Calu3 (cell line): ENCODE measurements at regions not wholly inside any gene's neighbourhood (a gene's known extent, or its start where the extent isn't known, plus 50 kb on each side); places are given as distances from the start of the nearest gene placed in this dataset.

Source experiments
- BruUV-seq: library from RNA; stranded (reverse); fragments of 400-500 nt; replicated peaks from 2 replicates; lab custom pipeline; 2021; lab: Mats Ljungman, UMichigan
- CTCF ChIA-PET: fragments of 300-600 bp; sonication (Branson Sonifier 250); formaldehyde crosslinking; loops from one replicate; lab custom pipeline; 2022; ENCODE audit warnings: antibody characterized with exemption; lab: Charles Lee
- DNase-seq: peaks from one replicate; pipeline ENCODE4 v3.0.0; 2022
- H3K27ac Mint-ChIP-seq: one replicate; pipeline ENCODE4 v1.8.0; 2022; ENCODE audit warnings: mixed read lengths; ENCODE audit not compliant: unreplicated experiment
- H3K27me3 Mint-ChIP-seq: one replicate; pipeline ENCODE4 v1.8.0; 2022; ENCODE audit warnings: mixed read lengths; ENCODE audit not compliant: unreplicated experiment
- H3K36me3 Mint-ChIP-seq: one replicate; pipeline ENCODE4 v1.8.0; 2022; ENCODE audit warnings: mild to moderate bottlenecking, moderate library complexity, mixed read lengths; ENCODE audit not compliant: insufficient read depth, unreplicated experiment
- H3K4me1 Mint-ChIP-seq: one replicate; pipeline ENCODE4 v1.8.0; 2022; ENCODE audit warnings: mild to moderate bottlenecking, low read depth, mixed read lengths; ENCODE audit not compliant: unreplicated experiment
- H3K4me3 Mint-ChIP-seq: one replicate; pipeline ENCODE4 v1.8.0; 2022; ENCODE audit warnings: mild to moderate bottlenecking, low read depth, moderate library complexity, mixed read lengths; ENCODE audit not compliant: unreplicated experiment
- H3K9me3 Mint-ChIP-seq: one replicate; pipeline ENCODE4 v1.8.0; 2022; ENCODE audit warnings: low read depth, mixed read lengths; ENCODE audit not compliant: unreplicated experiment
- intact Hi-C: fragments of 100-400 bp; cut with micrococcal nuclease; formaldehyde crosslinking; loops from one replicate; pipeline ENCODE4 v1.10.0; 2022; ENCODE audit not compliant: unreplicated experiment
- TF ChIP-seq, protein P1 (sequence below): fragments of 200-600 bp; IDR thresholded peaks from one replicate; pipeline ENCODE4 v1.8.0; 2022; ENCODE audit warnings: antibody characterized with exemption; ENCODE audit not compliant: unreplicated experiment

DNA sequence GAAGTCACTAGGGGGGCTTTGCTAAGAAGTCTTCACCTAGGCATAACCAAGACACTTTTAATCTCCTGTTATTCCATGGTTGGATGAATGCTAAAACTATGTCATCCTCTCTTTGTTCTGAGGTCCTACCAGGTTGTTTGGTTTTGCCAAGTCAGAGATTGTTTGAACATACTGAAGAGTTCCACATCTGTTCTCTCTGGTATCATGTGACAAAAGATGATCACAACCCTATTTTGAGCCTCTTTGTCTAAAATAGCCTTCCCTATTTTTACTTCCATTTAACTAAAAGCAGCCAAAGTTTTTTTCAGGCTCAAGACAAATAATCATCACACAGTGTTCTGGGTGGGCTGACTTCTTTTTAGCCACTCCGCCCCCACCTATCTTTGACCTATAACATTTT lies 218.4 kb upstream of the LMCD1 start:
- CTCF ChIA-PET = no interaction called here

DNA sequence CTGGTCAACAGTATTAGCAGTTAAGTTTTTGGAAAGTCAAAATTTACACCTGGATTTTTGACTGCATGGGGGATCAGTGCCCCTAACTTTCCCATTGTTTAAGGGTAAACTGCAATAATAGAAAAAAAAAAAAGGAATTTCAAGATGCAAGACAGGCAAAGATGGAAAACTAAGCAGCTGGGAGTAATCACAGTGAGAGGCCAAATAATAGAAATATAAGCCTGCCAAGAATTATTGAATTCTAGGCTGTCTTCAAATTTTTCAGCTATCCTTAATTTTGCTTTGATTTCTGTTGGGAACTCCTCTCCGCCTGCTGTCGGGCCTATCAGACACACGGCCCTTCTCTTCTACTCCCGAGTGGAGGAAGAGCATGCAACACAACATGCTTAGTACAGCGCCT lies 215.5 kb upstream of the LMCD1 start:
- no peak for DNase-seq
- CTCF ChIA-PET = no interaction called here
- intact Hi-C loops = no loop called here
- TF ChIP-seq, protein P1, sequence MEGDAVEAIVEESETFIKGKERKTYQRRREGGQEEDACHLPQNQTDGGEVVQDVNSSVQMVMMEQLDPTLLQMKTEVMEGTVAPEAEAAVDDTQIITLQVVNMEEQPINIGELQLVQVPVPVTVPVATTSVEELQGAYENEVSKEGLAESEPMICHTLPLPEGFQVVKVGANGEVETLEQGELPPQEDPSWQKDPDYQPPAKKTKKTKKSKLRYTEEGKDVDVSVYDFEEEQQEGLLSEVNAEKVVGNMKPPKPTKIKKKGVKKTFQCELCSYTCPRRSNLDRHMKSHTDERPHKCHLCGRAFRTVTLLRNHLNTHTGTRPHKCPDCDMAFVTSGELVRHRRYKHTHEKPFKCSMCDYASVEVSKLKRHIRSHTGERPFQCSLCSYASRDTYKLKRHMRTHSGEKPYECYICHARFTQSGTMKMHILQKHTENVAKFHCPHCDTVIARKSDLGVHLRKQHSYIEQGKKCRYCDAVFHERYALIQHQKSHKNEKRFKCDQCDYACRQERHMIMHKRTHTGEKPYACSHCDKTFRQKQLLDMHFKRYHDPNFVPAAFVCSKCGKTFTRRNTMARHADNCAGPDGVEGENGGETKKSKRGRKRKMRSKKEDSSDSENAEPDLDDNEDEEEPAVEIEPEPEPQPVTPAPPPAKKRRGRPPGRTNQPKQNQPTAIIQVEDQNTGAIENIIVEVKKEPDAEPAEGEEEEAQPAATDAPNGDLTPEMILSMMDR = no peak
- H3K36me3 Mint-ChIP-seq = no peaks in the 10 kb centered on the region
- H3K9me3 Mint-ChIP-seq = no peaks in the 10 kb centered on the region
- no TSS peak for BruUV-seq
- H3K4me3 Mint-ChIP-seq = no peak overlapping the region
- H3K4me1 Mint-ChIP-seq = no peaks in the 10 kb centered on the region
- H3K27ac Mint-ChIP-seq = no peak overlapping the region
- no peaks in the 10 kb centered on the region for H3K27me3 Mint-ChIP-seq

More for the DNA sequence above, 218.4 kb upstream of the LMCD1 start:
- TF ChIP-seq, protein P1 = no peak
- H3K4me3 Mint-ChIP-seq = no peak overlapping the region
- H3K36me3 Mint-ChIP-seq = no peaks in the 10 kb centered on the region
- BruUV-seq = no TSS peak
- no peaks in the 10 kb centered on the region for H3K27me3 Mint-ChIP-seq
- intact Hi-C loops = no loop called here
- no peak overlapping the region for H3K27ac Mint-ChIP-seq
- H3K4me1 Mint-ChIP-seq = no peaks in the 10 kb centered on the region
- no peak for DNase-seq
- H3K9me3 Mint-ChIP-seq = no peaks in the 10 kb centered on the region

DNA sequence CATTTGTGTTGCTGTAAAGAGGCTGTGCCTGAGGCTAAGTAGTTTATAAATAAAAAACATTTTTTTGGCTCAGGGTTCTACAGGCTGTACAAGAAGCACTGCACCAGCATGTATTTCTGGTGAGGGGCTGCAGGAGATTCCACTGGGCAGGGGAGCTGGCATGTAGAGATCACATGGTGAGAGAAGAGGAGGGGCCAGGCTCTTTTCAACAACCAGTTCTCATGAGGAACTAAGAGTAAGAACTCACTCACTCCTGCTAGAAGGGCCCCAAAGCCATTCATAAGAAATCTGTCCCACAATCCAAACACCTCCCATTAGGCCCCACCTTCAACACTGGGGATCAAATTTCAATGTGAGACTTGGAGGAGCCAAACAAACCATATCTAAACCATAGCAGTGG lies 214.9 kb upstream of the LMCD1 start:
- Mint-ChIP-seq H3K27ac (no peak overlapping the region), H3K36me3 (no peaks in the 10 kb centered on the region), H3K9me3 (no peaks in the 10 kb centered on the region), H3K4me1 (no peaks in the 10 kb centered on the region), H3K4me3 (no peak overlapping the region), H3K27me3 (peaks cover 5% of the 10 kb centered on the region)
- intact Hi-C loops = no loop called here
- no TSS peak for BruUV-seq
- TF ChIP-seq, protein P1 = no peak
- CTCF ChIA-PET = no interaction called here
- no peak for DNase-seq

DNA sequence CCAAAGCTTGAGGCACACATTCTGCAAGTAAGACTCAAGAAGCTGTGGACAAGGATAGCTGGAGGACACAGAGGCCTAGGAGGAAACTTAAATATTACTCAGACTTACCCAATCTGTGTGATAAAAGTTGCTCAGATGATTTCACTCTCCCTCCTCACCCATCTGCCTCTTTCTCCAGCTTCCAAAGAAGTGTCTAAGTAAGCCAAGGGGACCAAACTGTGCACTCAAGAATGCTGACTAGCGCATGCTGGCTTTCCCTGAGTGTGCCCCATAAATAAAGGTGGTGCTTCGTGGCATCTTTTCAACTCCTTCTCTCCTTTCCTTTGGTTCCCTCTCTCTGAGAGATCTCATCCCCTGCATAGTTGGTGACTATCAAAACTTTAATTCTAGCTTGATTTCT lies 211.0 kb upstream of the LMCD1 start:
- H3K36me3 Mint-ChIP-seq = no peaks in the 10 kb centered on the region
- DNase-seq = no peak
- H3K9me3 Mint-ChIP-seq = no peaks in the 10 kb centered on the region
- CTCF ChIA-PET = no interaction called here
- BruUV-seq = no TSS peak
- no peak overlapping the region for H3K27ac Mint-ChIP-seq
- TF ChIP-seq, protein P1 = no peak
- no peak overlapping the region for H3K4me3 Mint-ChIP-seq
- H3K4me1 Mint-ChIP-seq = no peaks in the 10 kb centered on the region
- intact Hi-C loops = no loop called here
- peaks cover 25% of the 10 kb centered on the region for H3K27me3 Mint-ChIP-seq
